MCF 10A (cell line): ENCODE measurements at regions not wholly inside any gene's neighbourhood (a gene's known extent, or its start where the extent isn't known, plus 50 kb on each side); places are given as distances from the start of the nearest gene placed in this dataset.

ENCODE experiments used
- BruUV-seq: library from RNA; stranded (reverse); fragments of 400-500 nt; replicated peaks from 2 replicates; lab custom pipeline; 2021; lab: Mats Ljungman, UMichigan
- CTCF ChIA-PET: fragments of 300-600 bp; sonication (Branson Sonifier 250); formaldehyde crosslinking; extraction: SDS; loops from one replicate; lab custom pipeline; 2021; ENCODE audit warnings: antibody characterized with exemption, inconsistent platforms; lab: Yijun Ruan, JAX
- POLR2A ChIA-PET: fragments of 300-600, 350-650 bp; sonication (Branson Sonifier 250); formaldehyde crosslinking; extraction: SDS; loops from one replicate; lab custom pipeline; 2020; ENCODE audit warnings: antibody characterized with exemption, inconsistent platforms; lab: Yijun Ruan, JAX
- DNase-seq: peaks from one replicate; pipeline ENCODE4 v3.0.0-alpha.2; 2018; ENCODE audit not compliant: unreplicated experiment
- H3K27ac Mint-ChIP-seq: one replicate; pipeline ENCODE4 v1.8.0; 2022; ENCODE audit warnings: mild to moderate bottlenecking, low read depth, mixed read lengths; ENCODE audit not compliant: unreplicated experiment
- H3K27me3 Mint-ChIP-seq: one replicate; pipeline ENCODE4 v1.8.0; 2022; ENCODE audit warnings: mixed read lengths; ENCODE audit not compliant: insufficient read depth, unreplicated experiment
- H3K36me3 Mint-ChIP-seq: one replicate; pipeline ENCODE4 v1.8.0; 2022; ENCODE audit warnings: mild to moderate bottlenecking, moderate library complexity, mixed read lengths; ENCODE audit not compliant: insufficient read depth, unreplicated experiment
- H3K4me1 Mint-ChIP-seq: one replicate; pipeline ENCODE4 v1.8.0; 2022; ENCODE audit warnings: mixed read lengths; ENCODE audit not compliant: insufficient read depth, unreplicated experiment
- H3K4me3 Mint-ChIP-seq: one replicate; pipeline ENCODE4 v1.8.0; 2022; ENCODE audit warnings: mild to moderate bottlenecking, moderate library complexity, mixed read lengths; ENCODE audit not compliant: unreplicated experiment
- H3K9me3 Mint-ChIP-seq: one replicate; pipeline ENCODE4 v1.8.0; 2022; ENCODE audit warnings: mixed read lengths; ENCODE audit not compliant: unreplicated experiment
- intact Hi-C: fragments of 100-400 bp; cut with micrococcal nuclease; formaldehyde crosslinking; loops from 2 replicates; pipeline ENCODE4 v1.14.1; 2022
- TF ChIP-seq, protein P1 (sequence below): fragments of 200-600 bp; IDR thresholded peaks from one replicate; pipeline ENCODE4 v1.8.0; 2022; ENCODE audit warnings: antibody characterized with exemption, mild to moderate bottlenecking; ENCODE audit not compliant: unreplicated experiment

DNA sequence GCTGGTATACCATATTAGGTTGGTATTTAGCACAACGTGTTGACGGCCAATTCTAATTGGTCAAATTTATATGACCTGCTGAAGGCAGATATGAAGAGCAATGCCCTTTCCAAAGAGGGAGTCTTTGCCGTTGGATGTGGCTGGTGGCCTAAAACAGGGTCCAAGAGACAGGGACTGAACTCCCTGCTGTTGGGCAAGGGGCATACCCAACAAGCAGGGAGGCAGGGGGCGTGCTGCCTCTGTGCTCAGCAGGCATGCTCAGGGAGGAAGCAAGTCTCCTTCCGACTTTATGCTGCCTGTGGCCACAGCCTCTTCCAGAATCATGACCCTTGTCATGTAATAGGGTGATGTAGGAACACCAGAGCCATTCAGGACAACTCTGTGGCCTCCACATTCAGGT, 167.7 kb upstream of the NPVF start:
- no peaks in the 10 kb centered on the region for H3K9me3 Mint-ChIP-seq
- intact Hi-C loops = no loop called here
- DNase-seq = no peak
- no peak overlapping the region for H3K27ac Mint-ChIP-seq
- no peaks in the 10 kb centered on the region for H3K4me1 Mint-ChIP-seq
- TF ChIP-seq, protein P1, sequence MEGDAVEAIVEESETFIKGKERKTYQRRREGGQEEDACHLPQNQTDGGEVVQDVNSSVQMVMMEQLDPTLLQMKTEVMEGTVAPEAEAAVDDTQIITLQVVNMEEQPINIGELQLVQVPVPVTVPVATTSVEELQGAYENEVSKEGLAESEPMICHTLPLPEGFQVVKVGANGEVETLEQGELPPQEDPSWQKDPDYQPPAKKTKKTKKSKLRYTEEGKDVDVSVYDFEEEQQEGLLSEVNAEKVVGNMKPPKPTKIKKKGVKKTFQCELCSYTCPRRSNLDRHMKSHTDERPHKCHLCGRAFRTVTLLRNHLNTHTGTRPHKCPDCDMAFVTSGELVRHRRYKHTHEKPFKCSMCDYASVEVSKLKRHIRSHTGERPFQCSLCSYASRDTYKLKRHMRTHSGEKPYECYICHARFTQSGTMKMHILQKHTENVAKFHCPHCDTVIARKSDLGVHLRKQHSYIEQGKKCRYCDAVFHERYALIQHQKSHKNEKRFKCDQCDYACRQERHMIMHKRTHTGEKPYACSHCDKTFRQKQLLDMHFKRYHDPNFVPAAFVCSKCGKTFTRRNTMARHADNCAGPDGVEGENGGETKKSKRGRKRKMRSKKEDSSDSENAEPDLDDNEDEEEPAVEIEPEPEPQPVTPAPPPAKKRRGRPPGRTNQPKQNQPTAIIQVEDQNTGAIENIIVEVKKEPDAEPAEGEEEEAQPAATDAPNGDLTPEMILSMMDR = no peak
- no peaks in the 10 kb centered on the region for H3K36me3 Mint-ChIP-seq
- peaks cover 78% of the 10 kb centered on the region for H3K27me3 Mint-ChIP-seq
- H3K4me3 Mint-ChIP-seq = no peak overlapping the region
- POLR2A ChIA-PET = interaction anchor here (0.7 kb wide), 1 partner anchor 21 kb away, joined by 3 read pairs; no protein-coding TSS in a partner anchor
- CTCF ChIA-PET = interaction anchor here (0.7 to 8.5 kb wide), 4 partner anchors 67 to 460 kb away, joined by 3 to 173 read pairs (median 48); no protein-coding TSS in a partner anchor
- no TSS peak for BruUV-seq

DNA sequence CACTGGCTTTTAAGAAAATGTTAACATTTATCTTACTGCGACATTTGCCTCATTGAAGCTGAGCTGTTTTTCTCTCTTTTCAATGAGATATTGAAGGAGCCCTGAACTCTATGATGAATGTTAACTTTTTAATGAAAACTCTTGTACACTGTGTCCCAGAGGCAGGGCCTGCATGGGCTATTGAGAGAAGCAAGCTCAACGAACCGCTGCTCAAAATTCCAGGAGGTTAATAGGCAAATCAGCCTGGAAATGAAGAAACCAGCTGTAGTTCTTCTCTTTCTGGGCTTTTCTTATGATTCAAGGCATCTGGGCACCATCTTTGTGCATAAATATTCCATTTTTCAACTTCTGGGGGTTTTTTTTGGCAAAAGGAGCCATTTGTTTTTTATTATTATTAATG, 168.4 kb upstream of the NPVF start:
- Mint-ChIP-seq H3K27ac (no peak overlapping the region), H3K36me3 (no peaks in the 10 kb centered on the region), H3K4me3 (no peak overlapping the region), H3K9me3 (no peaks in the 10 kb centered on the region), H3K27me3 (peaks cover 78% of the 10 kb centered on the region), H3K4me1 (no peaks in the 10 kb centered on the region)
- BruUV-seq = no TSS peak
- TF ChIP-seq, protein P1 = no peak
- ChIA-PET POLR2A (no interaction called here), CTCF (interaction anchor here (0.6 to 8.5 kb wide), 5 partner anchors 113 to 1160 kb away, joined by 3 to 93 read pairs (median 6); no protein-coding TSS in a partner anchor)
- no peak for DNase-seq
- intact Hi-C loops = no loop called here

DNA sequence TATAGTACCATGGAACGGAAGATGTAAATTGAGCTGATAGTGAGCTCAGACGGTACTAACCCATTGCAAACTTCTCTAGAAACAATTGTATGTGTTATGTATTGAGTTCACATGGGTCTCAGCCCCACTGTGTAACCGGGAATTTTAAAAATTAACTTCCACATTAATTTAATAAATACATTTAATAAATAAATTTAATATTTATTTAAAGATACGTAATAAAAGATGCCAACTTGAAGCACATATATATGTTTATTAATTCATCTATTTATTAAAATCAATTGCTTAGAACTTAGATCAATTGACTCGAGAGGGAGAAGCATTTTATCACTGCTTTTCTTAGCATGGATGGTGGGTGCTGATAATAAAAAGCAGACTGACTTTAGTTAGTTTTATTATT, 170.1 kb upstream of the NPVF start:
- CTCF ChIA-PET = interaction anchor here (1.3 kb wide), 1 partner anchor 453 kb away, joined by 4 read pairs; no protein-coding TSS in a partner anchor
- H3K36me3 Mint-ChIP-seq = no peaks in the 10 kb centered on the region
- H3K27me3 Mint-ChIP-seq = peaks cover 78% of the 10 kb centered on the region
- intact Hi-C loops = no loop called here
- H3K9me3 Mint-ChIP-seq = no peaks in the 10 kb centered on the region
- no peak overlapping the region for H3K27ac Mint-ChIP-seq
- no TSS peak for BruUV-seq
- no peak overlapping the region for H3K4me3 Mint-ChIP-seq
- TF ChIP-seq, protein P1 = no peak
- POLR2A ChIA-PET = no interaction called here
- H3K4me1 Mint-ChIP-seq = no peaks in the 10 kb centered on the region
- DNase-seq = no peak

- H3K27ac Mint-ChIP-seq = no peak overlapping the region
- TF ChIP-seq, protein P1 = no peak
- intact Hi-C loops = no loop called here
- no TSS peak for BruUV-seq
- no peaks in the 10 kb centered on the region for H3K9me3 Mint-ChIP-seq
- POLR2A ChIA-PET = no interaction called here
- H3K4me3 Mint-ChIP-seq = no peak overlapping the region
- CTCF ChIA-PET = interaction anchor here (0.7 to 1.3 kb wide), 2 partner anchors 453 to 673 kb away, joined by 4 read pairs; no protein-coding TSS in a partner anchor
- no peaks in the 10 kb centered on the region for H3K36me3 Mint-ChIP-seq
- no peaks in the 10 kb centered on the region for H3K4me1 Mint-ChIP-seq
- no peak for DNase-seq
- H3K27me3 Mint-ChIP-seq = peaks cover 78% of the 10 kb centered on the region
Observed at GRCh38 chr7:25399000-25399750, 170.9 kb upstream of the NPVF start.
